GM13976 (cell line): ENCODE measurements at regions not wholly inside any gene's neighbourhood (a gene's known extent, or its start where the extent isn't known, plus 50 kb on each side); places are given as distances from the start of the nearest gene placed in this dataset.

Experiments
- DNase-seq: peaks from one replicate; pipeline ENCODE4 v3.0.0; 2012; ENCODE audit warnings: low spot score
- in situ Hi-C: fragments of 300-500 bp; cut with MboI; formaldehyde crosslinking; loops from one replicate; pipeline ENCODE4 v1.12.0; 2022; ENCODE audit warnings: low sequenced_read_pairs, mixed read lengths, inconsistent platforms; ENCODE audit not compliant: unreplicated experiment
- TF ChIP-seq, protein P1 (sequence below): IDR thresholded peaks from 2 replicates; pipeline ENCODE4 v1.5.1; 2012; ENCODE audit warnings: borderline replicate concordance, mild to moderate bottlenecking; ENCODE audit not compliant: insufficient read depth; ENCODE audit errors: extremely low read depth, missing control alignments, control extremely low read depth

GRCh38 chr13:18961383-18962117 lies 220.1 kb downstream of the TUBA3C start:
- DNase-seq, result no peak
- in situ Hi-C loops, result no loop called here
- TF ChIP-seq, protein P1, sequence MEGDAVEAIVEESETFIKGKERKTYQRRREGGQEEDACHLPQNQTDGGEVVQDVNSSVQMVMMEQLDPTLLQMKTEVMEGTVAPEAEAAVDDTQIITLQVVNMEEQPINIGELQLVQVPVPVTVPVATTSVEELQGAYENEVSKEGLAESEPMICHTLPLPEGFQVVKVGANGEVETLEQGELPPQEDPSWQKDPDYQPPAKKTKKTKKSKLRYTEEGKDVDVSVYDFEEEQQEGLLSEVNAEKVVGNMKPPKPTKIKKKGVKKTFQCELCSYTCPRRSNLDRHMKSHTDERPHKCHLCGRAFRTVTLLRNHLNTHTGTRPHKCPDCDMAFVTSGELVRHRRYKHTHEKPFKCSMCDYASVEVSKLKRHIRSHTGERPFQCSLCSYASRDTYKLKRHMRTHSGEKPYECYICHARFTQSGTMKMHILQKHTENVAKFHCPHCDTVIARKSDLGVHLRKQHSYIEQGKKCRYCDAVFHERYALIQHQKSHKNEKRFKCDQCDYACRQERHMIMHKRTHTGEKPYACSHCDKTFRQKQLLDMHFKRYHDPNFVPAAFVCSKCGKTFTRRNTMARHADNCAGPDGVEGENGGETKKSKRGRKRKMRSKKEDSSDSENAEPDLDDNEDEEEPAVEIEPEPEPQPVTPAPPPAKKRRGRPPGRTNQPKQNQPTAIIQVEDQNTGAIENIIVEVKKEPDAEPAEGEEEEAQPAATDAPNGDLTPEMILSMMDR, result no peak

- TF ChIP-seq, protein P1, result no peak
- in situ Hi-C loops, result no loop called here
- peak; percentile 13 for DNase-seq
These were observed 220.9 kb downstream of the TUBA3C start for GRCh38 chr13:18960637-18961227.

GRCh38 chr13:18959996-18960395 lies 221.6 kb downstream of the TUBA3C start:
- in situ Hi-C loops, result no loop called here
- DNase-seq, result peak; percentile 9
- TF ChIP-seq, protein P1, result no peak

- in situ Hi-C loops, result no loop called here
- DNase-seq, result peak; percentile 9
- TF ChIP-seq, protein P1, result no peak
These were observed 222.4 kb downstream of the TUBA3C start for GRCh38 chr13:18959229-18959628.

GRCh38 chr13:18956473-18957078 lies 225.0 kb downstream of the TUBA3C start:
- in situ Hi-C loops, result no loop called here
- TF ChIP-seq, protein P1, result no peak
- no peak for DNase-seq

GRCh38 chr13:18954254-18954653 lies 227.4 kb downstream of the TUBA3C start:
- in situ Hi-C loops, result no loop called here
- DNase-seq, result peak; percentile 11
- TF ChIP-seq, protein P1, result no peak
